HT1080 (cell line): ENCODE measurements at regions not wholly inside any gene's neighbourhood (a gene's known extent, or its start where the extent isn't known, plus 50 kb on each side); places are given as distances from the start of the nearest gene placed in this dataset.

ENCODE experiments used
- DNase-seq: peaks from one replicate; pipeline ENCODE4 v3.0.0-alpha.2; 2015; ENCODE audit warnings: low read depth

GRCh38 chr13:109440320-109440719, 346.1 kb downstream of the IRS2 start:
- no peak for DNase-seq

GRCh38 chr13:109439813-109440212, 346.6 kb downstream of the IRS2 start:
- DNase-seq, result no peak

GRCh38 chr13:109436841-109437240, 349.5 kb downstream of the IRS2 start:
- DNase-seq, result no peak

- no peak for DNase-seq
Measured at GRCh38 chr13:109436055-109436622, 350.2 kb downstream of the IRS2 start.

GRCh38 chr13:109431217-109431616, 355.2 kb downstream of the IRS2 start:
- no peak for DNase-seq

- no peak for DNase-seq
Measured at GRCh38 chr13:109428146-109428545, 358.2 kb downstream of the IRS2 start.

GRCh38 chr13:109427695-109428094, 358.7 kb downstream of the IRS2 start:
- no peak for DNase-seq

GRCh38 chr13:109427148-109427547, 359.2 kb downstream of the IRS2 start:
- DNase-seq, result no peak

- DNase-seq, result no peak
Measured at GRCh38 chr13:109426690-109426990, 359.7 kb downstream of the IRS2 start.

- no peak for DNase-seq
Measured at GRCh38 chr13:109425821-109426689, 360.3 kb downstream of the IRS2 start.

GRCh38 chr13:109422161-109422560, 364.2 kb downstream of the IRS2 start:
- no peak for DNase-seq

- DNase-seq, result no peak
Measured at GRCh38 chr13:109419896-109420295, 366.5 kb downstream of the IRS2 start.

GRCh38 chr13:109418111-109418510, 368.3 kb downstream of the IRS2 start:
- no peak for DNase-seq

- no peak for DNase-seq
Measured at GRCh38 chr13:109416001-109416400, 370.4 kb downstream of the IRS2 start.

- no peak for DNase-seq
Measured at GRCh38 chr13:109415057-109415456, 371.3 kb downstream of the IRS2 start.

- DNase-seq, result no peak
Measured at GRCh38 chr13:109412283-109412901, 374.0 kb downstream of the IRS2 start.

- no peak for DNase-seq
Measured at GRCh38 chr13:109410868-109411267, 375.5 kb downstream of the IRS2 start.

- no peak for DNase-seq
Measured at GRCh38 chr13:109408591-109409382, 377.6 kb downstream of the IRS2 start.

GRCh38 chr13:109406376-109406992, 379.9 kb downstream of the IRS2 start:
- no peak for DNase-seq

- DNase-seq, result no peak
Measured at GRCh38 chr13:109403012-109403421, 383.4 kb downstream of the IRS2 start.

- DNase-seq, result no peak
Measured at GRCh38 chr13:109401891-109402290, 384.5 kb downstream of the IRS2 start.
